Thoracic aorta (tissue), 2 donors: ENCODE measurements at regions not wholly inside any gene's neighbourhood (a gene's known extent, or its start where the extent isn't known, plus 50 kb on each side); places are given as distances from the start of the nearest gene placed in this dataset.

Source experiments
- ATAC-seq: fragments of 150-250 bp; one replicate; pipeline ENCODE4 v1.8.0; 2017; ENCODE audit warnings: low read depth; ENCODE audit not compliant: insufficient number of reproducible peaks, low FRiP score
- DNase-seq: peaks from one replicate; pipeline ENCODE4 v3.0.0-alpha.2; 2020; ENCODE audit warnings: low spot score
- H3K27ac ChIP-seq, 2 donors: fragments of 200-600 bp; sonication (generic); 1 replicate in 1 of 2; 2 replicates in 1 of 2; pipeline ENCODE4 v1.5.1; 2016; ENCODE audit warnings: mild to moderate bottlenecking in 2 of 2, moderate library complexity in 2 of 2
- H3K27me3 ChIP-seq: fragments of 200-600 bp; sonication (generic); replicated peaks from 2 replicates; pipeline ENCODE4 v1.6.0; 2016; ENCODE audit warnings: mild to moderate bottlenecking; ENCODE audit not compliant: insufficient read depth
- H3K36me3 ChIP-seq: fragments of 200-600 bp; sonication (generic); one replicate; pipeline ENCODE4 v1.5.1; 2016
- H3K4me1 ChIP-seq, 2 donors: fragments of 200-600 bp; sonication (generic); 1 replicate in 1 of 2; 2 replicates in 1 of 2; pipeline versions ENCODE4 v1.5.1 to v1.6.0; 2016; ENCODE audit warnings: low read depth in 2 of 2, mild to moderate bottlenecking in 1 of 2; ENCODE audit not compliant: control insufficient read depth in 1 of 2
- H3K4me3 ChIP-seq: fragments of 200-600 bp; sonication (generic); 2 replicates; pipeline ENCODE4 v1.5.1; 2016; ENCODE audit warnings: mild to moderate bottlenecking
- H3K9me3 ChIP-seq: fragments of 200-600 bp; sonication (generic); 2 replicates; pipeline ENCODE4 v1.5.1; 2016
- CTCF ChIP-seq: fragments of 200-600 bp; sonication (generic); IDR thresholded peaks from one replicate; pipeline ENCODE4 v1.5.1; 2019; ENCODE audit warnings: antibody characterized with exemption

- H3K4me1 ChIP-seq = no peaks in the 10 kb centered on the region
- H3K36me3 ChIP-seq = no peaks in the 10 kb centered on the region
- H3K27ac ChIP-seq = no peak overlapping the region
- no peaks in the 10 kb centered on the region for H3K27me3 ChIP-seq
- DNase-seq (no peak), ATAC-seq (no peak)
- H3K9me3 ChIP-seq = no peaks in the 10 kb centered on the region
- H3K4me3 ChIP-seq = no peak overlapping the region
- no peak for TF ChIP-seq CTCF
Measured at GRCh38 chr4:42306221-42307109, 90.8 kb upstream of the SHISA3 start.

GRCh38 chr4:42308247-42308646 is 89.0 kb upstream of the SHISA3 start:
- Histone ChIP-seq H3K4me3 (no peak overlapping the region), H3K27me3 (no peaks in the 10 kb centered on the region), H3K9me3 (no peaks in the 10 kb centered on the region), H3K4me1 (no peaks in the 10 kb centered on the region), H3K27ac (no peak overlapping the region), H3K36me3 (no peaks in the 10 kb centered on the region)
- TF ChIP-seq CTCF = no peak
- ATAC-seq = no peak
- DNase-seq = no peak

- ATAC-seq (no peak), DNase-seq (no peak)
- Histone ChIP-seq H3K4me1 (no peaks in the 10 kb centered on the region), H3K36me3 (no peaks in the 10 kb centered on the region), H3K4me3 (no peak overlapping the region), H3K27ac (no peak overlapping the region), H3K9me3 (no peaks in the 10 kb centered on the region), H3K27me3 (no peaks in the 10 kb centered on the region)
- TF ChIP-seq CTCF = no peak
Measured at GRCh38 chr4:42309361-42310260, 87.7 kb upstream of the SHISA3 start.

DNA sequence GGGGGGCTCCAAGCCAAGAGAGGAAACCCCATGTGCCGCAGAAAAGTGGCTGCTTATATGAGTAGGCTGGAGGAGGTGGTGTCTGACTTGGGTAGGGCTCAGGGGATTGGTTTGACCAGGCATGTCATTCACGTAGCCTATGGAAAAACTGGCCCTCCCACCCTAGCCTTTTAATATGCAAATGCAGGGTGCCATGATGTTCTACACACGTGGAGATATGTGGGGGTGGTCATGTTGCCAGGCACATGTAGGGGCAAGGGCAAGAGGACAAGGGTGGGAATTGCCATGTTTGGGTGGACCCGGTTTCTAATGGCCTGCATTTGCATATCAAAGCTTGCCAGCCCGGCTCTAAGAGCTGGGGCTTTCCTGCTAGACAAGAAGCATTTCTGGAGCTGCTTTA is 86.9 kb upstream of the SHISA3 start:
- Histone ChIP-seq H3K27ac (no peak overlapping the region), H3K4me3 (no peak overlapping the region), H3K36me3 (no peaks in the 10 kb centered on the region), H3K4me1 (no peaks in the 10 kb centered on the region), H3K9me3 (no peaks in the 10 kb centered on the region), H3K27me3 (no peaks in the 10 kb centered on the region)
- TF ChIP-seq CTCF = no peak
- ATAC-seq = no peak
- DNase-seq = no peak

- ATAC-seq (no peak), DNase-seq (no peak)
- Histone ChIP-seq H3K9me3 (no peaks in the 10 kb centered on the region), H3K27me3 (no peaks in the 10 kb centered on the region), H3K36me3 (no peaks in the 10 kb centered on the region), H3K4me1 (no peaks in the 10 kb centered on the region), H3K27ac (no peak overlapping the region), H3K4me3 (no peak overlapping the region)
- TF ChIP-seq CTCF = no peak
Measured at GRCh38 chr4:42310806-42311205, 86.5 kb upstream of the SHISA3 start.
